ENCODE measurements at regions not wholly inside any gene's neighbourhood (a gene's known extent, or its start where the extent isn't known, plus 50 kb on each side); places are given as distances from the start of the nearest gene placed in this dataset.

DNA sequence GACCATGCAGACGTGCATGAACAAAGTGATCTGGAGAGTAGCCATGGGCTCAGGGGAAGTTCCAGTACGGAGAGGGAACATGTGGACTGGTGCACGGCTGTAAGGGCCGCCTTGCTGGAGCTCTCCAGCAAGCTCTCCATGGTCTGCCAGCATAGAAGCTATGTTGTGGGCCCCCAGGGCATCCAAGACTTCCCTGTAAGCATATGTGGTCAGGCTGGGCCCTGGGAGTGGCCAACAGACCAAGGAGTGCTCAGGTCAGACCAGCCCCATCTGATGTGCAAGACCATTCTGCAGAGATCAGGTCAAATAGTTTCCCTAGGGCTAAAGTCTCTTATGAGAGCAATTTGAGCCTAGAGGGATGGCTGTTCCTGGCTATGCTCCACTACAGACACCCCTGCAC is 110.1 kb upstream of the DAZL start:
- H3K4me1 ChIP-seq: no peaks in the 10 kb centered on the region
- no peaks in the 10 kb centered on the region for H3K27me3 ChIP-seq
- no peak overlapping the region for H3K27ac ChIP-seq
- TF ChIP-seq, protein P1, sequence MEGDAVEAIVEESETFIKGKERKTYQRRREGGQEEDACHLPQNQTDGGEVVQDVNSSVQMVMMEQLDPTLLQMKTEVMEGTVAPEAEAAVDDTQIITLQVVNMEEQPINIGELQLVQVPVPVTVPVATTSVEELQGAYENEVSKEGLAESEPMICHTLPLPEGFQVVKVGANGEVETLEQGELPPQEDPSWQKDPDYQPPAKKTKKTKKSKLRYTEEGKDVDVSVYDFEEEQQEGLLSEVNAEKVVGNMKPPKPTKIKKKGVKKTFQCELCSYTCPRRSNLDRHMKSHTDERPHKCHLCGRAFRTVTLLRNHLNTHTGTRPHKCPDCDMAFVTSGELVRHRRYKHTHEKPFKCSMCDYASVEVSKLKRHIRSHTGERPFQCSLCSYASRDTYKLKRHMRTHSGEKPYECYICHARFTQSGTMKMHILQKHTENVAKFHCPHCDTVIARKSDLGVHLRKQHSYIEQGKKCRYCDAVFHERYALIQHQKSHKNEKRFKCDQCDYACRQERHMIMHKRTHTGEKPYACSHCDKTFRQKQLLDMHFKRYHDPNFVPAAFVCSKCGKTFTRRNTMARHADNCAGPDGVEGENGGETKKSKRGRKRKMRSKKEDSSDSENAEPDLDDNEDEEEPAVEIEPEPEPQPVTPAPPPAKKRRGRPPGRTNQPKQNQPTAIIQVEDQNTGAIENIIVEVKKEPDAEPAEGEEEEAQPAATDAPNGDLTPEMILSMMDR (IDR thresholded peaks at IDR 0.05): no peak
- intact Hi-C loops (cut with DNase I): no loop called here
- peaks cover 0 to 11% of the 10 kb centered on the region in 2 donors for H3K9me3 ChIP-seq
- no peaks in the 10 kb centered on the region for H3K36me3 ChIP-seq
- no peak overlapping the region for H3K4me3 ChIP-seq
- no peak for DNase-seq (ENCODE audit: low spot score in 2 of 2)

DNA sequence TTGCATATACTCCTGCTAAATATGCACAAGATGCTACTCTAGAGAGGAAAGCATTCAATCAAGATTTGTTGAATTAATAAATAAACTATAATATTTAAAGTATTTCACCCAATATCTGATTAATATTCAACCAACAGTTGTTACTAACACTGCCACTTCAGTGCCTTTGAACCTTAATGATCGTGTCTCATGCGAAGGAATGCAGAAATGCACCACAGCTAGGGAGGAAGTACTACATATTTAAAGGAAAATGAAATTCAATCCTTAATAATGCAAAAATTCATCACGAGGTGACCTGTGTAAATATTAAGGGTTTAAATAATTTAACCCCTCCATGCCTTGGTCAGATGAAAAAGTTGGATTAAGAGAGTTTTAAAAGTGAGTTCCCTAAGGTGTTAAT is 114.2 kb upstream of the DAZL start:
- no peak for DNase-seq (ENCODE audit: low spot score in 2 of 2)
- H3K9me3 ChIP-seq: no peaks in the 10 kb centered on the region
- intact Hi-C loops (cut with DNase I): no loop called here
- no peaks in the 10 kb centered on the region for H3K4me1 ChIP-seq
- no peaks in the 10 kb centered on the region for H3K27me3 ChIP-seq
- H3K27ac ChIP-seq: no peak overlapping the region
- TF ChIP-seq, protein P1 (IDR thresholded peaks at IDR 0.05): no peak
- no peaks in the 10 kb centered on the region for H3K36me3 ChIP-seq
- H3K4me3 ChIP-seq: no peak overlapping the region

DNA sequence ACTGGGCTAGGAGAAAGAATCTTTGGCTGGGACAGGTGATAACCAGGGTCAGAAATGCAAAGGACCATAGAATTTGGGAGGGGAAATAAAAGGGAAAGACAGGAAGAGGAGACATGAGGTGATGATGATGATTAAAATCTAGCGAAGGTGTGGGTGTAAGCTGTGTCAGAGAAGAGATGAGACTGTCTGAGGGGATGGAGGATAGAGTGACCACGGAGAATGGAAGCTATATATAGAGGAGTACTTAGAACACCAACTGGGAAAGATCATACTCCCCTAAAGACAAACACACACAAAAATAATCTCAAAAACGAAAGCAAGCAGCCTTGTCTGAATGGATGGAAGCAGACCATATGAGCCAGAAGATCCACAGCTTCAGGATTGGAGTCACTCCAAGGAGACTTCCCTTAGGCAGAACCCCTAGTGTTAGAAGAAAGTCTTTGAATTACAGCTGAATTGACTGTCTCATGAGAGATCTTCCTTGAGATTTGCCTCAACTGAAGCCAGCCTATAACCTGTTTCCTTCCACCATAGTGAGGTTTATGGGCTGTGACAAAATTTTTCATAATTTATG is 115.2 kb upstream of the DAZL start:
- H3K27ac ChIP-seq: no peak overlapping the region
- H3K27me3 ChIP-seq: no peaks in the 10 kb centered on the region
- H3K36me3 ChIP-seq: no peaks in the 10 kb centered on the region
- H3K9me3 ChIP-seq: no peaks in the 10 kb centered on the region
- intact Hi-C loops (cut with DNase I): no loop called here
- TF ChIP-seq, protein P1 (IDR thresholded peaks at IDR 0.05): no peak
- no peak overlapping the region for H3K4me3 ChIP-seq
- no peaks in the 10 kb centered on the region for H3K4me1 ChIP-seq
- no peak for DNase-seq (ENCODE audit: low spot score in 2 of 2)

DNA sequence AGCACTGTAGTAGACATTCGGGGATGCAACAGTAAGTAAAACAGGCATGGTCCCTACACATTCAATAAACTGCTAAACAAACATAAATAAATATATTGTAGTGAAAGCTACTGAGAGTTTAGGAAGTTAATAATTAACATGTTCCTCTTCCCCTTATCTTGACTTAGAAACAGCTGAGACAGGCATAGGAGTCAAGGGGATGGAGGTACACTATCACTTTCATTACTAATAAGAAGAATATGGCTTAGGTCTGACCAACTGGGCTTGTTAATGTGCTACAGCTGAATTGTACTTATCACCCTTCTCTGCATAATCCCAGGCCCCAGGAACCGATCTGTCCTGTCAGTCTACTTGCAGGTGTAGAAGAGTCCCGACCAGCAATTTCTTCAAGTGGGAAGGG is 116.3 kb upstream of the DAZL start:
- no peaks in the 10 kb centered on the region for H3K4me1 ChIP-seq
- no peaks in the 10 kb centered on the region for H3K27me3 ChIP-seq
- no peak overlapping the region for H3K4me3 ChIP-seq
- DNase-seq (ENCODE audit: low spot score in 2 of 2): no peak
- no peaks in the 10 kb centered on the region for H3K9me3 ChIP-seq
- intact Hi-C loops (cut with DNase I): no loop called here
- no peak overlapping the region for H3K27ac ChIP-seq
- TF ChIP-seq, protein P1 (IDR thresholded peaks at IDR 0.05): no peak
- H3K36me3 ChIP-seq: no peaks in the 10 kb centered on the region

DNA sequence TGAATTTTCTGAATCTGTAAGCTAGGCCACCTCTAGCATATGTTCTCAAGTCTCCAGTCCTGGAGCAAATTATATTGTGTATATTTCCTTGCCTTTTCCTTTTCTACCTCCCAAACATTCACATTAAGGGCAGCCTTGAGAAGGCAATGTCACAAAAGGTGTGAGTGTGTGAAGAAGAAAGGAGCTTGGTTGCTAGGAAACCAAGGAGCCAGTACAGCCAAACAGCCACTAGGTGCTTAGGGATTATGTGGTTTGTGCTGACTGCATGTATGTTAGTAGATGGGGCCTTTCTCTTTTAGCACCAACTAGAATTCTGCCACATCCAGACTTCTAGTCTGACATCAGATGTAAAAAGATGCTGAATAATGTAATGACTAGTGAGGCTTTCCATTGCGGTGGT is 118.8 kb upstream of the DAZL start:
- H3K27me3 ChIP-seq: no peaks in the 10 kb centered on the region
- TF ChIP-seq, protein P1 (IDR thresholded peaks at IDR 0.05): no peak
- DNase-seq (ENCODE audit: low spot score in 2 of 2): no peak
- H3K9me3 ChIP-seq: no peaks in the 10 kb centered on the region
- H3K4me1 ChIP-seq: no peaks in the 10 kb centered on the region
- no peaks in the 10 kb centered on the region for H3K36me3 ChIP-seq
- intact Hi-C loops (cut with DNase I): no loop called here
- H3K4me3 ChIP-seq: no peak overlapping the region
- no peak overlapping the region for H3K27ac ChIP-seq

DNA sequence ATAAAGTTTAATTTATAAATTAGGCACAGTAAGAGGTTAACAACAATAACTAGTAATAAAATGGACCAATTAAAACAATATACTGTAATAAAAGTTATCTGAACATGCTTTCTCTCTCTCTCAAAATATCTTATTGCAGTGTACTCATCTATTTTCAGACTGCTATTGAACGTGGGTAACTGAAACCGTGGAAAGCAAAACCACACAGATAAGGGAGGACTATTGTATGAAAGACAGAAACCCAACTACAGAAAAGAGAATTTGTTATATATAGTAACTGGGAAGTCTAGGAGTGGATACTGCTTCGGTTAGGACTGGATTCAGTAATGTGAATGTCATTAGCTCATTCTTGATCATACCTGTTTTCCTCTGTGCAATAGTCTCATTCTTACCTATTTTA is 119.3 kb upstream of the DAZL start:
- intact Hi-C loops (cut with DNase I): no loop called here
- no peak overlapping the region for H3K4me3 ChIP-seq
- no peaks in the 10 kb centered on the region for H3K4me1 ChIP-seq
- H3K27ac ChIP-seq: no peak overlapping the region
- DNase-seq (ENCODE audit: low spot score in 2 of 2): no peak
- H3K27me3 ChIP-seq: no peaks in the 10 kb centered on the region
- H3K36me3 ChIP-seq: no peaks in the 10 kb centered on the region
- H3K9me3 ChIP-seq: no peaks in the 10 kb centered on the region
- TF ChIP-seq, protein P1 (IDR thresholded peaks at IDR 0.05): no peak
